ENCODE measurements at regions not wholly inside any gene's neighbourhood (a gene's known extent, or its start where the extent isn't known, plus 50 kb on each side); places are given as distances from the start of the nearest gene placed in this dataset.
"Not testable (repeated sequence)": the region's sequence is repeated elsewhere in the genome, so short reads cannot be mapped to it uniquely, and the experiment has no call there.

DNA sequence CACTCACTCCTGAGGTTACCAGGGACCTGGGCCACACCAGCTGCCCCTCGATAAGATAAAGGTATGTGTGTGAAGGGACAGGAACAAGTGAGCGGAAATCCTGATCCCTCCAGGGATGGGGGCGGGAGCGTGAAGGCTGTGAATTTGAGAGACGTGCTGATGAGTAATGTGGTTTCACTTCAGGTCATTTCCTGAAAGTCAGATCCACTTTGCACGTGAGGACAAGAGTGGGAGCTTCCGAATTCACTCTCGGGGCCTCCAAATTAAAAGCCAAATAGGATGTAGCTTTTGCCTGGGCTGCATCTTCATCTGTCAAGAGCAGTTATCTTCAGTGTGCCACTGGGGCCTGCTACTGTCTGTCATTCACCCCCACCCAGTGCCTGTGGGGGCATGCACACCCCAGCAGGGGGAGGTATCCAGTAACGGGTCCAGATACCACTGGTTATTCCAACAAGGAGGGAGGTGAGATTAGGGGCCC, 87.4 kb upstream of the LHX1 start:
- in situ Hi-C loops (cut with HindIII; ENCODE audit: low pct_unique_long_range_greater_than_20kb, low sequenced_read_pairs): no loop called here
- peak; percentile 68 for DNase-seq (ENCODE audit: low read depth)

- DNase-seq (ENCODE audit: low read depth): peak; percentile 54
- in situ Hi-C loops (cut with HindIII; ENCODE audit: low pct_unique_long_range_greater_than_20kb, low sequenced_read_pairs): no loop called here
Measured at GRCh38 chr17:36850790-36851189, 86.5 kb upstream of the LHX1 start.

DNA sequence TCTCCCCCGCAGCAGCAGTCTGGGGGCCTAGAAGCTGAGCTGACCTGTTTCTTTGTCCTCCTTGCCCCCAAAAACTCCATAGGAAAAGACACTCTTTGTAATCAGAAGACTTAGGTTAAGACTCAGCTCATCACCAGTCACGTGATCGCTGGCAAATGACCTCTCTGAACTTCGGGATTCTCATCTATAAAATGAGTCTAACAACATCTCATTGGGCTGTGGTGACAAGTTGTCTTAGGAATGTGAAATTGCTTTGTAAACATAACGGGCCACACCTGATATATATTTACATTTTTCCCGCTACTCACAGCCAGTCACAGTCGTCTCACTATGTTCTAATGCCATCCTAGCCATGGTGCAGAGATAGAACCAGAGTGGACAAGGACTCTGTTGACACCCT, 86.0 kb upstream of the LHX1 start:
- peak; percentile 79 for DNase-seq (ENCODE audit: low read depth)

GRCh38 chr17:36852478-36852877, 84.8 kb upstream of the LHX1 start:
- DNase-seq (ENCODE audit: low read depth); in situ Hi-C loops (cut with HindIII; ENCODE audit: low pct_unique_long_range_greater_than_20kb, low sequenced_read_pairs): not testable (repeated sequence)

More for the DNA sequence above, 86.0 kb upstream of the LHX1 start:
- in situ Hi-C loops (cut with HindIII; ENCODE audit: low pct_unique_long_range_greater_than_20kb, low sequenced_read_pairs): no loop called here

GRCh38 chr17:36854982-36855381, 82.3 kb upstream of the LHX1 start:
- in situ Hi-C loops (cut with HindIII; ENCODE audit: low pct_unique_long_range_greater_than_20kb, low sequenced_read_pairs): no loop called here
- DNase-seq (ENCODE audit: low read depth): no peak

DNA sequence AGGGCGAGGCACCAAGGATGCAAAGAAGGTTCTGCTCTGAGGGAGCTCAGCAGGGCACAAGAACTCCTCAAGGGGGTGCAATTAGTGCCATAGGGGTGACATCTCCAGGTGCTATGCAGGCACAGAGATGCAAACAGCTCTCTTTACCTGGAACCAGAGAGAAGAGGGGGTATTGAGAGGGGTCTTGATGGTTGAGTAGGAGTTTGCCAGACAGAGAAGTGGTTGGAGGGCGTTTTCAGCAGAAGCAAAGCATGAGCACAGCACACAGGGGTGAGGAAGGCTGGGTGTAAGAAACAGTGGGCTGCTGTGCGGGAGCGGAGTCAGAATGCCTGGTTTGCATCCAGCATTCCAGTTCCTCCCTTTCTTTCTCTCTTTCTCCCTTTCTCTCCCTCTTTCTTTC, 81.8 kb upstream of the LHX1 start:
- in situ Hi-C loops (cut with HindIII; ENCODE audit: low pct_unique_long_range_greater_than_20kb, low sequenced_read_pairs): no loop called here

DNA sequence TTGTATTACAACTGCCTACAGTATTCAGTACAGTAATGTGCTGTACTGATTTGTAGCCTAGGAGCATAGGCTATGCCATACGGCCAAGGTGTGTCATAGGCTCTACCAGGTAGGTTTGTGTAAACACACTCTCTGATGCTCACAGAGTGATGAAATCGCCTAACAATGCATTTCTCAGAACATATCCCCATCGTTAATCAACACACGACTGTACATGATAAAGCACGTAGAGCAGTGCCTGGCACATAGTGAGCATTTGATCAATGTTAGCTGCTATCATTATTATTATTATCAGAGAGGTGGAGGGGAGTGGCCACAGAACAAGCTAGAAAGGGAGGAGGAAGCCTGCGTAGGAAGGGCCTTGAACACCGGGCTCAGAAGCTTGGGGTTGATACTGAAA, 81.1 kb upstream of the LHX1 start:
- DNase-seq (ENCODE audit: low read depth): no peak
- in situ Hi-C loops (cut with HindIII; ENCODE audit: low pct_unique_long_range_greater_than_20kb, low sequenced_read_pairs): no loop called here

More for the DNA sequence above, 81.8 kb upstream of the LHX1 start:
- DNase-seq (ENCODE audit: low read depth): no peak

DNA sequence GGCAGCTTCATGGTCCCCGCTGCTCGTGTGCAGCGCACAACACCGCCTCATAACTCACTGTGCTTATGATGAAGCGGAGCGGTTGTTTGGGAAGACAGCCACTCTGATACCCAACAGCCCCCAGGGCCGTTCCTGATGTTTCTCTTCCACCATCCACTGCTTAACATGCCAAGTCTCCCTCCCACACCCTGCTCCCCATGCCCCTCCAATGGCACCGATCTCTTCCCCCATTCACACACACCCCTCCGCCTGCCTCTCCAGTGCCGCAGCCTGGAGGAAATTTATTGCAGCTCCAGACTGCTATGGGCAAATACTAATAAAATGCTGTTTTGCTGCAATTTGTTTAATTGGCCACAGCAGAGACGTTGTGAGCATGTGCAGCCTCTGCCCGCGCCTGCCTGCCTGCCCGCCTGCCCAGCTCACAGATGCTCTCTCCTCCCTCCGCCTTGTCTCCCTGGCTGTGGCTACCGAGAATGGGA, 80.3 kb upstream of the LHX1 start:
- no peak for DNase-seq (ENCODE audit: low read depth)
- in situ Hi-C loops (cut with HindIII; ENCODE audit: low pct_unique_long_range_greater_than_20kb, low sequenced_read_pairs): no loop called here

- in situ Hi-C loops (cut with HindIII; ENCODE audit: low pct_unique_long_range_greater_than_20kb, low sequenced_read_pairs): no loop called here
- DNase-seq (ENCODE audit: low read depth): no peak
Measured at GRCh38 chr17:36857698-36858097, 79.6 kb upstream of the LHX1 start.

DNA sequence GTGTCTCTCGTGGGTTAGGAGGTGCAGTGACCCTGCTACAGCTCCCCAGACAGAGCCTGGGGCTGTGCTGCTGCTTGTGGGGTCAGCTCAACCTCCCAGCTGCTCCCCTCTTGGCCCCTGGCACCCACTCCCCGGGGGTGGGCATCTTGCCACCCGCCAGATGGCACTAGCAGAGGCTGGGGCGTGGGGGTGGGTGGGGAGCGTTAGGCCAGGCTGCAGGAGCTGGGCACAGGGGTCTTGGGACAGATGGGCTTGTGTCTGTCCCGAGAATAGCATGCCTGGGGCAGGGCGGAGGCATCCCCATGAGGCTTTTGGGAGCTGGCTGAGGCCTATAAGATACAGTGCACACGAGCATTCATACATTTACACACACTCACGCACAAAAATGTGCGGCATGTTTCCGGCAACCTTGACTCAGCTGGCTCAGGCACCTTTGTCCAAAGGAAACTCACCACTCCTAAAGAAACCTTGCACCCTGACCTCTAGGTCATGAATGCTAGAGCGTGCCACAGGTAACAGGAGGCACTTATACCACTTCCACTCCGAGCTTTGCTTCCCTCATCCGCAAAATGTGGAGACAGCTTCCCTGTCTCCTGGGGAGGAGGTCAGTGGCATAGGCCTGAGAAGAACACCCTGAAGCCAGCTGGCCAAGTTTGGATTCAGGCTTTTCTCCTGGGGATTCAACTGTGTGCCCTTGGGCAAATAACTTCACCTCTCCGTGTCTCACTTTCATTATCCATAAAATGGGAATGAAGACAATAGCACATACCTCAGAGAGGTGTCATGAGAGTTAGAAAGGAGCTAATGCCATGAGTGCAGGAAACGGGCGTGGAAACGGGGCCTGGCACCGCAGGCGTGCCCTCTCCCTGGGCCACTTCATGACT, 78.9 kb upstream of the LHX1 start:
- DNase-seq (ENCODE audit: low read depth): no peak

DNA sequence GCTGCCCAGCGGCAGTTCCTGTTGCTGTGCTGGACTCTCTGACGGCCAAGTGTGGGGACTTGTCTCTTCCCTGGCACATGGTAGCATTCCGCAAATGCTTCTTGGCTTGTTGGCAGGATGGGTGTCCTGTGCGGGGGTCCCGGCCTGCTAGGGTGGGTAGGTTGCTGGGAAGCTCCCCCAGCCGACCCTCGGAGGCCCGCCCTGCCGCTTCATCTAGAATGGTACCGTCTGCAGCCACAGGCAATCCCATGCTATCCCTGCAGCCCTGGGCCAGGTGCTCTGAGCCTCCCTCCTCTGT, 78.3 kb upstream of the LHX1 start:
- in situ Hi-C loops (cut with HindIII; ENCODE audit: low pct_unique_long_range_greater_than_20kb, low sequenced_read_pairs): no loop called here

More for the DNA sequence above, 78.9 kb upstream of the LHX1 start:
- in situ Hi-C loops (cut with HindIII; ENCODE audit: low pct_unique_long_range_greater_than_20kb, low sequenced_read_pairs): no loop called here

DNA sequence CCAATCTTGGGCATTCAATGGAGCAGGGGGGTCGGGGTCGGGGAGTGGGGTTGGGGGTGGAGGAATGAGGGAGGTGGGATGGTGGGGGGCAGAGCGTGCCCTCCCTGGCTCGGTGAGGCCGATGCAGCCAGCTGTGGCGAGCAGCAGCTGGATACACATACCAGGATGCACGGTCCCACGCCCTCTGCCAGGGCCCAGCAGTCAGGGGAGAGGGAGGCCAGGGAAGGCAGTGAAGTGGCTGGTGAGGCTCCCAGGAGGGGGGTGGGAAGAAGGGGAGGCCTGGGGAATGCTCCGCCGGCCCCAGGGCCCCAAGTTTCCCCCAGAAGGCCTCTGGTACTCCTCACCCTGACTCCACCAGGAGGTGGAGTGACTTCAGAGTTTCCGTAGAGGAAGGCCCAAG, 77.6 kb upstream of the LHX1 start:
- DNase-seq (ENCODE audit: low read depth): no peak
- in situ Hi-C loops (cut with HindIII; ENCODE audit: low pct_unique_long_range_greater_than_20kb, low sequenced_read_pairs): no loop called here

More for the DNA sequence above, 78.3 kb upstream of the LHX1 start:
- no peak for DNase-seq (ENCODE audit: low read depth)

- in situ Hi-C loops (cut with HindIII; ENCODE audit: low pct_unique_long_range_greater_than_20kb, low sequenced_read_pairs): no loop called here
- DNase-seq (ENCODE audit: low read depth): peak; percentile 43
Measured at GRCh38 chr17:36861531-36861930, 75.7 kb upstream of the LHX1 start.

DNA sequence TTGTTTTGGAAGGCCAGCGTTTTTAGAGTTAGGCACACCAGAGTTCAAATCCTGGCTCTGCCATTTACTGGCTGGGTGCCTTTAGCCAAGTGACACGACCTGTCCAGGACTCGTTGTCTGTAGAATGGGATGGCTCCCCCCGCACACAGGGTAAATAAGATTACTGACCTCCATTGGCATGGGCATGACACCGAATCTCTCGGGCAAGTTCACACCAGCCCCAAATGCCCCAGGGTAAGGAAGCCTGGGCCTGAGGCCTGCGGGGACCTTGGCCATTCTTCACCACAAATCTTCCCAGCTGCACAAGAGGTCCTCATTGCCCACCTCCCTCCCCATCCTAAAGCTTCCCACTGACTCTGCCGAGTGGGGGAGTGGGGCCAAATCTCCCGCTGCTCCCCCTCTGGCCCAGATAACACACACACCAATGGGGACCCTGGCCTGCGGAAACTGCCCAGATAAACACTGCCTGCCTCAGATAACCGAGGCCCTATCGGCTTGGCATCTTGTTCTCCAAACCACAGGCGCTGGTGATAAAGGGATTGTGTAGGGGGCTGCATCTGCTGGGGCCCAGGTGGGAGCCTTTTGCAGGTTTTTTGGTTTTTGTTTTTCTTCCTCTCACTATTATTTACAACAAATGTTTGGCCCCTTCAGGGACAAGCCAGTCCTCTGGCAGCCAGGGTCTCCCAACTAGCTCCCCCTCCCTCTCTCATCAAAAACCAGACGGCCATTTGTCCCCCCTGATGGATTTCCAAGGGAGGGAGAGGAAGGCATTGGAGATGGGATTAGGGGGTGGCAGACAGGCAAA, 75.0 kb upstream of the LHX1 start:
- no peak for DNase-seq (ENCODE audit: low read depth)
- in situ Hi-C loops (cut with HindIII; ENCODE audit: low pct_unique_long_range_greater_than_20kb, low sequenced_read_pairs): no loop called here

GRCh38 chr17:36863131-36863530, 74.1 kb upstream of the LHX1 start:
- in situ Hi-C loops (cut with HindIII; ENCODE audit: low pct_unique_long_range_greater_than_20kb, low sequenced_read_pairs): no loop called here
- no peak for DNase-seq (ENCODE audit: low read depth)

DNA sequence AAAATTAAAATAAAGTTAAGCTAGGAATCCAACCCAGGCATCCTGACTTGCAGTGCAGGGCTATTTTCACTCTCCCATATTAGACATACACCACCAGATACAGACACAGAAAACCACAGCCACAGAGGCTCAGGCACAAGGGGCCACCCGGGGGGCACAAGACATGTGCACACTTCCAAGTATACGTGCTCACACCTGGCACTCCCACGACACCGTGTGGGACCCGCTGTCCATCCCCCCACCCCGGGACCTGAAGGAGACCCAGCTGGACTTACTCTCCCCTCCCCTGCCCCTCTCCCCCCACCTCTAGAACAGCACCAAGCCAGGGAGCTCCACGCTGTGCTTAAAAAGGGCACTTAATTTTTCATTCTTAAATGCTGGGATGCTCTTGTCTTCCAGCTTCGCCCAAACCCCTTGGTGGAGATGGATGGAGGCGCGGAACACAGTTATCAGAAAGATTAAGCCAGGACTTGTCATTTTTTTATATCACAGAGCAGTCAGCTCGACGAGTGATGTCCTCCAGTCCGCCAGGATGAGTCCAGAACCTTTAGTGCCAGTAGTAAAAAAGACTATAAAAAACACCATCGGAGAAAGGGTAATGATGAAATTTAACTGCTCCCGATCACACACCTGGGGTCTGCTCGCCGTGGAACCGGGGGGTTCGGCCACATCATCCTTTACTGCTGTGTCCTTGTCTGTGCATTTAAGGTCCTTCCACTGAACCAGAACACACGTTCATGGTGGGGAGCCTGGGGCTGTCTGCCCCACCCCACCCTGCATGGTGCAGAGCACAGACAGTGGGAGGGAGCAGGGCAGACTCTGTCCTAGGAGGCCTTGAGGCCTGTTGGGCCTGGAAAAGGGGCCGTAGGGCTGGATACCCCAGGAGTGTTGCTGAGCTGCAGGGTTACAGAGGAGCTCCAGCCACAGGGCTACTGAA, 73.3 kb upstream of the LHX1 start:
- in situ Hi-C loops (cut with HindIII; ENCODE audit: low pct_unique_long_range_greater_than_20kb, low sequenced_read_pairs): no loop called here

DNA sequence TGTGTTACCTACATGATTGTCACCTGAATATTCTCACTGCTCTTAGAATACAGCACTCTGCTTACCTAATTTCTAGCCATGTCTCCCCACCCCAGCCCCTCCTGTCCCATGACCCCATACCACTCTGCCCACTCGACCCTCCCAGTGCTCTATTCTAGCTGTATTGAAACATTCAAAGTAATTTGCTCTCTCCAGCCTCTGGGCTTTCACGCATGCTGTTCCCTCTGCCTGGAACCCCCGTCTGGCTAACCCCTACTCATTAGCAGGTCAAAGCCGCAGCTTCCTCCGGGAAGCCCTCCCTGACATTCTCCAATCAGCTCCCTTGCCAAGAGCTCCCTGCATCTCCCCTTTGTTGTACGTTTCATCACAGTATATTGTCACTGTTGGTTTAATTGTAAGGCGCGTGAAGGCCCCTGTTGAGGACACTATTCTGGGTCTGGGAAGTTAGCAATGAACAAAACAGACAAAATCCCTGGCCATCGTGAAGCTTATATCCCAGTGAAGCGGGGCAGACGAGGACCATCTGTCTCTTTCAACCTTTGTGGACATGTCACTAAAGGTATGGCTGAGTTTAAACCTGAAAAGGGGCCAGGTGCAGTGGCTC, 72.3 kb upstream of the LHX1 start:
- in situ Hi-C loops (cut with HindIII; ENCODE audit: low pct_unique_long_range_greater_than_20kb, low sequenced_read_pairs): no loop called here
- DNase-seq (ENCODE audit: low read depth): no peak

More for the DNA sequence above, 73.3 kb upstream of the LHX1 start:
- no peak for DNase-seq (ENCODE audit: low read depth)
